IMR-90 (cell line): ENCODE measurements at regions not wholly inside any gene's neighbourhood (a gene's known extent, or its start where the extent isn't known, plus 50 kb on each side); places are given as distances from the start of the nearest gene placed in this dataset.

Experiments used
- ATAC-seq: fragments of 200-7000 bp; cut with Tn5 transposase; 2 replicates; pipeline ENCODE4 v1.9.1; 2020; ENCODE audit warnings: low read depth, mild to moderate bottlenecking, moderate library complexity
- BruUV-seq: library from RNA; stranded (reverse); fragments of 400-500 nt; replicated peaks from 2 replicates; lab custom pipeline; 2021; lab: Mats Ljungman, UMichigan
- CTCF ChIA-PET: fragments of 300-600 bp; formaldehyde crosslinking; extraction: SDS; loops from one replicate; lab custom pipeline; 2021; ENCODE audit warnings: antibody characterized with exemption; lab: Yijun Ruan, JAX
- POLR2A ChIA-PET: fragments of 300-600 bp; sonication (Branson Sonifier 250); formaldehyde crosslinking; loops from one replicate; lab custom pipeline; 2022; ENCODE audit warnings: antibody characterized with exemption; ENCODE audit not compliant: unreplicated experiment; lab: Charles Lee
- DNase-seq: peaks from one replicate; pipeline ENCODE4 v3.0.0; 2013
- H2AFZ ChIP-seq: replicated peaks from 2 replicates; pipeline ENCODE3; 2013; ENCODE audit warnings: low read length, mild to moderate bottlenecking; ENCODE audit not compliant: poor library complexity
- H2AK5ac ChIP-seq: 2 replicates; pipeline ENCODE4 v1.6.1; 2013; ENCODE audit warnings: low read depth, low read length, inconsistent platforms
- H2AK9ac ChIP-seq: replicated peaks from 2 replicates; pipeline ENCODE3; 2013; ENCODE audit warnings: mild to moderate bottlenecking, low read depth, low read length, moderate library complexity; ENCODE audit not compliant: poor library complexity
- H2BK120ac ChIP-seq: 2 replicates; pipeline ENCODE4 v1.6.1; 2013; ENCODE audit warnings: low read depth, low read length, inconsistent platforms
- H2BK15ac ChIP-seq: 3 replicates; pipeline ENCODE4 v1.6.1; 2013; ENCODE audit warnings: low read depth, low read length, inconsistent platforms
- H2BK20ac ChIP-seq: 2 replicates; pipeline ENCODE4 v1.6.1; 2013; ENCODE audit warnings: low read depth, mild to moderate bottlenecking, inconsistent platforms, low read length, moderate library complexity
- H2BK5ac ChIP-seq: 2 replicates; pipeline ENCODE4 v1.6.1; 2013; ENCODE audit warnings: mild to moderate bottlenecking, low read depth, low read length, inconsistent platforms; ENCODE audit not compliant: poor library complexity, severe bottlenecking
- H3K14ac ChIP-seq: replicated peaks from 2 replicates; pipeline ENCODE4 v1.6.1; 2013; ENCODE audit warnings: low read depth, low read length, inconsistent platforms
- H3K18ac ChIP-seq: 2 replicates; pipeline ENCODE4 v1.6.1; 2013; ENCODE audit warnings: low read depth, low read length, control low read depth
- H3K23ac ChIP-seq: 2 replicates; pipeline ENCODE4 v1.6.1; 2013; ENCODE audit warnings: low read depth, low read length, inconsistent platforms
- H3K27ac ChIP-seq: 2 replicates; pipeline ENCODE4 v1.5.1; 2013; ENCODE audit warnings: mild to moderate bottlenecking, control low read depth, low read length; ENCODE audit not compliant: insufficient read depth
- H3K27me3 ChIP-seq: 2 replicates; pipeline ENCODE4 v1.6.1; 2013; ENCODE audit warnings: low read length; ENCODE audit not compliant: control insufficient read depth, insufficient read depth
- H3K36me3 ChIP-seq: 2 replicates; pipeline ENCODE4 v1.6.1; 2013; ENCODE audit warnings: low read length, mixed read lengths; ENCODE audit not compliant: control insufficient read depth, insufficient read depth
- H3K4ac ChIP-seq: 2 replicates; pipeline ENCODE4 v1.6.1; 2013; ENCODE audit warnings: low read depth, low read length, inconsistent platforms
- H3K4me1 ChIP-seq: 2 replicates; pipeline ENCODE4 v1.6.1; 2013; ENCODE audit warnings: low read length, mixed read lengths; ENCODE audit not compliant: control insufficient read depth, insufficient read depth
- H3K4me2 ChIP-seq: 2 replicates; pipeline ENCODE4 v1.6.1; 2013; ENCODE audit warnings: low read depth, mild to moderate bottlenecking, control low read depth, low read length, moderate library complexity
- H3K4me3 ChIP-seq: 2 replicates; pipeline ENCODE4 v1.5.1; 2013; ENCODE audit warnings: low read depth, mild to moderate bottlenecking, control low read depth, low read length, moderate library complexity; ENCODE audit not compliant: insufficient read depth
- H3K56ac ChIP-seq: 2 replicates; pipeline ENCODE4 v1.6.1; 2013; ENCODE audit warnings: low read length, inconsistent platforms; ENCODE audit not compliant: insufficient read depth; ENCODE audit errors: extremely low read depth
- H3K79me1 ChIP-seq, 2 experiments: 2 replicates each; pipeline ENCODE4 v1.6.1; 2013; ENCODE audit warnings: low read length in 2 of 2, inconsistent platforms in 1 of 2, low read depth in 1 of 2
- H3K9ac ChIP-seq: 2 replicates; pipeline ENCODE4 v1.6.1; 2013; ENCODE audit warnings: low read depth, low read length, control low read depth
- H3K9me1 ChIP-seq: 2 replicates; pipeline ENCODE4 v1.6.1; 2013; ENCODE audit warnings: low read length, inconsistent platforms; ENCODE audit not compliant: insufficient read depth
- H3K9me3 ChIP-seq: 2 replicates; pipeline ENCODE4 v1.6.1; 2013; ENCODE audit warnings: low read length; ENCODE audit not compliant: control insufficient read depth, insufficient read depth
- H4K20me1 ChIP-seq: 2 replicates; pipeline ENCODE4 v1.6.1; 2013; ENCODE audit warnings: low read length, inconsistent platforms; ENCODE audit not compliant: insufficient read depth
- H4K5ac ChIP-seq: 2 replicates; pipeline ENCODE4 v1.6.1; 2013; ENCODE audit warnings: mild to moderate bottlenecking, low read depth, low read length, control low read depth
- H4K8ac ChIP-seq, 2 experiments: 2 replicates each; pipeline ENCODE4 v1.6.1; 2013; ENCODE audit warnings: low read depth in 2 of 2, low read length in 2 of 2, control low read depth in 1 of 2, inconsistent platforms in 1 of 2
- H4K91ac ChIP-seq: 2 replicates; pipeline ENCODE4 v1.6.1; 2013; ENCODE audit warnings: low read depth, low read length, inconsistent platforms; ENCODE audit not compliant: insufficient read depth
- CEBPB ChIP-seq: IDR thresholded peaks from 2 replicates; pipeline ENCODE4 v1.6.1; 2012; ENCODE audit warnings: low read depth, low read length, improper control_type of control experiment
- RFX5 ChIP-seq: IDR thresholded peaks from 2 replicates; pipeline ENCODE4 v1.8.0; 2012; ENCODE audit warnings: low read depth, mild to moderate bottlenecking, low read length, moderate library complexity
- WGBS, 2 experiments: methylation state at CpG; one replicate each; pipeline versions ENCODE4 v1.1.5 to v1.1.7; 2013; ENCODE audit warnings: missing lambda C conversion rate in 2 of 2; ENCODE audit not compliant: insufficient read length in 1 of 2; ENCODE audit errors: extremely low coverage in 2 of 2; 5-methylcytosine and 5-hydroxymethylcytosine counted together
- dilution Hi-C: fragments of 300-500 bp; cut with HindIII; formaldehyde crosslinking; loops from one replicate; pipeline ENCODE4 v1.14.3; 2018; ENCODE audit warnings: low sequenced_read_pairs; ENCODE audit not compliant: unreplicated experiment
- in situ Hi-C: fragments of 300-500 bp; cut with MboI; formaldehyde crosslinking; loops from 3 replicates; pipeline ENCODE4 v1.14.3; 2019; ENCODE audit warnings: low sequenced_read_pairs, inconsistent platforms, mixed read lengths
- intact Hi-C: fragments of 100-400 bp; cut with micrococcal nuclease; formaldehyde crosslinking; loops from 2 replicates; pipeline ENCODE4 v1.10.0; 2022

GRCh38 chr20:52008874-52009273, 182.7 kb downstream of the ZFP64 start:
- H3K79me1 ChIP-seq: no peaks in the 10 kb centered on the region
- H3K9ac ChIP-seq: no peak overlapping the region
- intact Hi-C loops (no loop called here), dilution Hi-C loops (no loop called here), in situ Hi-C loops (no loop called here)
- no peak overlapping the region for H3K14ac ChIP-seq
- peak; percentile 32; the same call in 1 of the 2 replicates for TF ChIP-seq CEBPB
- TF ChIP-seq RFX5: no peak
- POLR2A ChIA-PET: no interaction called here
- no peak overlapping the region for H2BK15ac ChIP-seq
- no peak for ATAC-seq
- no peak overlapping the region for H3K18ac ChIP-seq
- H3K56ac ChIP-seq: no peak overlapping the region
- H2BK20ac ChIP-seq: no peak overlapping the region
- H2BK5ac ChIP-seq: no peak overlapping the region
- CTCF ChIA-PET: no interaction called here
- H2AK5ac ChIP-seq: no peak overlapping the region
- 93% methylated on average over 2 of the region's 6 CpGs; no CpG with 5 or more reads in 1 of the 2 experiments for WGBS, 2 experiments
- H3K23ac ChIP-seq: no peak overlapping the region
- H2AFZ ChIP-seq: no peak overlapping the region
- no peak overlapping the region for H2AK9ac ChIP-seq
- H3K4me3 ChIP-seq: no peak overlapping the region
- no peak overlapping the region for H4K8ac ChIP-seq
- H3K36me3 ChIP-seq: no peaks in the 10 kb centered on the region
- no peak overlapping the region for H4K5ac ChIP-seq
- H2BK120ac ChIP-seq: no peak overlapping the region
- no peak overlapping the region for H4K91ac ChIP-seq
- no peaks in the 10 kb centered on the region; the same call in 1 of the 2 replicates for H3K9me1 ChIP-seq
- peaks cover 4% of the 10 kb centered on the region; the same call in 1 of the 2 replicates for H3K9me3 ChIP-seq
- H3K27me3 ChIP-seq: no peaks in the 10 kb centered on the region
- H3K4me1 ChIP-seq: peaks cover 2% of the 10 kb centered on the region; the same call in 1 of the 2 replicates
- no peaks in the 10 kb centered on the region for H4K20me1 ChIP-seq
- DNase-seq: no peak
- BruUV-seq: no TSS peak
- H3K4me2 ChIP-seq: no peak overlapping the region
- H3K4ac ChIP-seq: no peak overlapping the region
- no peak overlapping the region for H3K27ac ChIP-seq
